ENCODE measurements at regions not wholly inside any gene's neighbourhood (a gene's known extent, or its start where the extent isn't known, plus 50 kb on each side); places are given as distances from the start of the nearest gene placed in this dataset.

- Histone ChIP-seq H3K4me3 (no peak overlapping the region), H3K27me3 (no peaks in the 10 kb centered on the region), H3K9me3 (replicated peaks in 1 of 3) (no peaks in the 10 kb centered on the region), H3K4me1 (replicated peaks in 1 of 2) (no peaks in the 10 kb centered on the region), H3K27ac (no peak overlapping the region), H3K36me3 (replicated peaks in 1 of 2) (no peaks in the 10 kb centered on the region)
- intact Hi-C loops (cut with DNase I): no loop called here
- no peak for DNase-seq
- no peak for TF ChIP-seq CTCF (IDR thresholded peaks at IDR 0.05)
- TF ChIP-seq POLR2A (IDR thresholded peaks at IDR 0.05): no peak
Observed at GRCh38 chr1:214939180-214939579, 143.4 kb upstream of the KCNK2 start.

GRCh38 chr1:214941061-214941460 is 141.5 kb upstream of the KCNK2 start:
- Histone ChIP-seq H3K4me3 (no peak overlapping the region), H3K27ac (no peak overlapping the region), H3K9me3 (replicated peaks in 1 of 3) (no peaks in the 10 kb centered on the region), H3K36me3 (replicated peaks in 1 of 2) (no peaks in the 10 kb centered on the region), H3K4me1 (replicated peaks in 1 of 2) (no peaks in the 10 kb centered on the region), H3K27me3 (no peaks in the 10 kb centered on the region)
- TF ChIP-seq POLR2A (IDR thresholded peaks at IDR 0.05) (no peak), CTCF (IDR thresholded peaks at IDR 0.05) (no peak)
- intact Hi-C loops (cut with DNase I): loop anchor here in 1 of 2 donors (10.0 kb wide), 1 partner anchor 454 kb away; no protein-coding TSS in a partner anchor
- DNase-seq: no peak

- intact Hi-C loops (cut with DNase I): loop anchor here in 1 of 2 donors (10.0 kb wide), 1 partner anchor 452 kb away; no protein-coding TSS in a partner anchor
- Histone ChIP-seq H3K27ac (no peak overlapping the region), H3K4me3 (no peak overlapping the region), H3K4me1 (replicated peaks in 1 of 2) (no peaks in the 10 kb centered on the region), H3K9me3 (replicated peaks in 1 of 3) (no peaks in the 10 kb centered on the region), H3K27me3 (no peaks in the 10 kb centered on the region), H3K36me3 (replicated peaks in 1 of 2) (no peaks in the 10 kb centered on the region)
- 72 to 80% (median 78%) methylated on average over 3 of the region's 3 CpGs for WGBS, 4 donors
- TF ChIP-seq CTCF (IDR thresholded peaks at IDR 0.05) (no peak), POLR2A (IDR thresholded peaks at IDR 0.05) (no peak)
- no peak for DNase-seq
Observed at GRCh38 chr1:214943054-214943453, 139.5 kb upstream of the KCNK2 start.

GRCh38 chr1:214946615-214947014 is 135.9 kb upstream of the KCNK2 start:
- H3K4me1 ChIP-seq (replicated peaks in 1 of 2): no peaks in the 10 kb centered on the region
- H3K4me3 ChIP-seq: no peak overlapping the region
- TF ChIP-seq POLR2A (IDR thresholded peaks at IDR 0.05) (no peak), CTCF (IDR thresholded peaks at IDR 0.05) (no peak)
- no peaks in the 10 kb centered on the region for H3K36me3 ChIP-seq (replicated peaks in 1 of 2)
- H3K27ac ChIP-seq: no peak overlapping the region
- WGBS, 4 donors: 11 to 30% (median 21%) methylated on average over 1 of the region's 1 CpG
- H3K27me3 ChIP-seq: no peaks in the 10 kb centered on the region
- DNase-seq: no peak
- intact Hi-C loops (cut with DNase I): loop anchor here in 1 of 2 donors (10.0 kb wide), 1 partner anchor 448 kb away; no protein-coding TSS in a partner anchor
- no peaks in the 10 kb centered on the region for H3K9me3 ChIP-seq (replicated peaks in 1 of 3)

All from adrenal gland (tissue), 9 donors.